GM06990 (cell line): ENCODE measurements at regions not wholly inside any gene's neighbourhood (a gene's known extent, or its start where the extent isn't known, plus 50 kb on each side); places are given as distances from the start of the nearest gene placed in this dataset.

Experiments
- DNase-seq: peaks from one replicate; pipeline ENCODE4 v3.0.0-alpha.2; 2011; ENCODE audit not compliant: insufficient read length; ENCODE audit errors: extremely low read depth
- H3K27me3 ChIP-seq: replicated peaks from 2 replicates; pipeline ENCODE4 v1.6.0; 2011; ENCODE audit warnings: low read length; ENCODE audit not compliant: control insufficient read depth, insufficient read depth
- H3K36me3 ChIP-seq: 2 replicates; pipeline ENCODE4 v1.5.1; 2011; ENCODE audit warnings: low read length; ENCODE audit not compliant: control insufficient read depth, insufficient read depth
- H3K4me3 ChIP-seq: replicated peaks from 2 replicates; pipeline ENCODE4 v1.5.1; 2011; ENCODE audit warnings: low read depth, mild to moderate bottlenecking, control low read depth, low read length
- CTCF ChIP-seq: IDR thresholded peaks from 2 replicates; pipeline ENCODE4 v1.5.1; 2011; ENCODE audit warnings: low read length, control low read depth, mild to moderate bottlenecking, inconsistent platforms; ENCODE audit not compliant: insufficient read depth, poor library complexity, severe bottlenecking

- no peak for DNase-seq
- Histone ChIP-seq H3K36me3 (no peaks in the 10 kb centered on the region), H3K27me3 (no peaks in the 10 kb centered on the region), H3K4me3 (no peak overlapping the region)
- TF ChIP-seq CTCF: no peak
These were observed 252.0 kb upstream of the VEPH1 start for GRCh38 chr3:157755233-157755632.

- TF ChIP-seq CTCF: no peak
- no peaks in the 10 kb centered on the region for H3K27me3 ChIP-seq
- DNase-seq: no peak
- no peak overlapping the region for H3K4me3 ChIP-seq
- no peaks in the 10 kb centered on the region for H3K36me3 ChIP-seq
These were observed 251.2 kb upstream of the VEPH1 start for GRCh38 chr3:157754451-157754850.

GRCh38 chr3:157753787-157754136 is 250.5 kb upstream of the VEPH1 start:
- no peak for DNase-seq
- H3K36me3 ChIP-seq: no peaks in the 10 kb centered on the region
- H3K4me3 ChIP-seq: no peak overlapping the region
- TF ChIP-seq CTCF: no peak
- no peaks in the 10 kb centered on the region for H3K27me3 ChIP-seq

- Histone ChIP-seq H3K27me3 (no peaks in the 10 kb centered on the region), H3K4me3 (no peak overlapping the region), H3K36me3 (no peaks in the 10 kb centered on the region)
- TF ChIP-seq CTCF: no peak
- DNase-seq: no peak
These were observed 250.0 kb upstream of the VEPH1 start for GRCh38 chr3:157752956-157753786.

- Histone ChIP-seq H3K4me3 (no peak overlapping the region), H3K27me3 (no peaks in the 10 kb centered on the region), H3K36me3 (no peaks in the 10 kb centered on the region)
- TF ChIP-seq CTCF: no peak
- DNase-seq: no peak
These were observed 249.3 kb upstream of the VEPH1 start for GRCh38 chr3:157752554-157752953.

GRCh38 chr3:157751386-157751785 is 248.2 kb upstream of the VEPH1 start:
- TF ChIP-seq CTCF: no peak
- DNase-seq: no peak
- H3K27me3 ChIP-seq: no peaks in the 10 kb centered on the region

More at GRCh38 chr3:157751386-157751785, 248.2 kb upstream of the VEPH1 start:
- Histone ChIP-seq H3K4me3 (no peak overlapping the region), H3K36me3 (no peaks in the 10 kb centered on the region)
